HG02763 (cell line): ENCODE measurements at regions not wholly inside any gene's neighbourhood (a gene's known extent, or its start where the extent isn't known, plus 50 kb on each side); places are given as distances from the start of the nearest gene placed in this dataset.

Experiments used
- ATAC-seq: cut with Tn5 transposase; IDR thresholded peaks from one replicate; pipeline ENCODE4 v1.9.1; 2021; ENCODE audit warnings: mild to moderate bottlenecking, moderate library complexity; ENCODE audit not compliant: unreplicated experiment

DNA sequence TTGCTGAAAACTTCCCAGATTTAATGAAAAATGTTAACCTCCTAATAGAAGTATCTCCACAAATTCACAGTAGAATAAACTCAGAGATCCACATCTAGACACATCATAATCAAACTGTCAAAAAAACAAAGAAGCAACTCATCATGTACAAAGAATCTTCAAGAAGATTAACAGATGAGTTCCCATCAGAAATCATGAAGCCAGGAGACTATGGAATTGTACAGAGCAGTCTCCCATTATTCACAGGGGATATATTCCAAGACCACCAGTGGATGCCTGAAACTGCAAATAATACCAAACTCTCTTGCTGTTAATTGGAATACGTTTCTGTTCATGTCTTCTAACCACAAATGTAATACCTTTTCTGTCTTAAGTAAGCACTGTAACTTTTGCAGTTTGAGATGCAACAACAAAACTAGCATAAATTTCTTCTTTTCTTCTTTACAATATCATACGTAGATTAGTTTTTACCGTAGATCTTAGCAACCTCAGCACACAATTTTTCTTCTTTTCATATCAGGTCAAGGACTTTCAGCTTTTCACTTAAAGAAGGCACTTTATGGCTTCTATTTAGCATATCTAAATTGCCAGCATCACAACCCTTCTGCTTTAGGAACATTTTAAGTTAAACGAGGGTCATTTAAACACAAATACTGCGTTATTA is 70.3 kb upstream of the MIR17HG start:
- ATAC-seq, result no peak

- ATAC-seq, result no peak
Measured at GRCh38 chr13:91278291-91278690, 69.2 kb upstream of the MIR17HG start.

- no peak for ATAC-seq
Measured at GRCh38 chr13:91278888-91279287, 68.6 kb upstream of the MIR17HG start.

GRCh38 chr13:91280801-91281200 is 66.7 kb upstream of the MIR17HG start:
- ATAC-seq, result no peak

- no peak for ATAC-seq
Measured at GRCh38 chr13:91284335-91284734, 63.2 kb upstream of the MIR17HG start.

- no peak for ATAC-seq
Measured at GRCh38 chr13:91286317-91286716, 61.2 kb upstream of the MIR17HG start.

DNA sequence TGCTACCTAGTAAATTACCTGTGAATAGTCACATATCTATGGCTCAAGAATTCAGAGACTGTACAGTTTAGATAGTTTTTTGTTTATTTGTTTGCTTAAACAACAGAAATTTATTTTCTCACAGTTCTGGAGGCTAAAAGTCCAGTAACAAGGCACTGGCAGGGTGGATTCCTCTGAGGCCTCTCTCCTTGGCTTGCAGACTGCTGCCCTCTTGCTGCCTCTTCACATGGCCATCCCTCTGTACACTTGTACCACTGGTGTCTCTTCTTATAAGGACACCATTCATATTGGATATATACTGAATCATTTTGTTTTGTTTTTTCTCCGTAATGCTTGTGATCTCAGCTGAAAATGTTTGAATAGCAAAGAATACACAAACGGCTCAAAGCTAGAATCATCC is 56.4 kb upstream of the MIR17HG start:
- no peak for ATAC-seq

DNA sequence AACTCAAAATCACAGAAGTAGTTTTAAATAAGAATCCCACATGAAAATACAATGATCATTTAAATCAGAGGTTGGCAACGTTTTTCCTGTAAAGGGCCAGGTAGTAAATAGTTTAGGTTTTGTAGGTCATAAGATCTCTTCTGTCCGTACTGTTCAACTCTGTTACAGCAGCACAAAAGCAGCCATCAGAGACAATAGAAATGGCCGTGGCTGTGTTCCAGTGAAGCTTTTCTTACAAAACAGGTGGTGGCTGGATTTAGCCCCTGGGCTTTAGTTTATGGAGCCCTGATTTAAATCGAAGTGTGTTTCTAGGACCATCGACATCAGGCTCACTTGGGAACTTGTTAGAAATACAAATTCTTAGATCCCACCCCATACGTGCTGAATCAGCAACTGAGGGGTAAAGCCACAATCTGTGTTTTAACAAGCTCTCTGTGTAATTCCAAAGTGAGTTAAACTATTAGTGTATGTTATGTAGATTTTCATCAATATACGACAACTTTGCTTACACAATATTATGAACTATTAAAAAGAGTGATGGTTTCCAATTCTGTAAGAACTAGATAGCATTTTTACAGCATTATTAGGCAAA is 54.8 kb upstream of the MIR17HG start:
- no peak for ATAC-seq

DNA sequence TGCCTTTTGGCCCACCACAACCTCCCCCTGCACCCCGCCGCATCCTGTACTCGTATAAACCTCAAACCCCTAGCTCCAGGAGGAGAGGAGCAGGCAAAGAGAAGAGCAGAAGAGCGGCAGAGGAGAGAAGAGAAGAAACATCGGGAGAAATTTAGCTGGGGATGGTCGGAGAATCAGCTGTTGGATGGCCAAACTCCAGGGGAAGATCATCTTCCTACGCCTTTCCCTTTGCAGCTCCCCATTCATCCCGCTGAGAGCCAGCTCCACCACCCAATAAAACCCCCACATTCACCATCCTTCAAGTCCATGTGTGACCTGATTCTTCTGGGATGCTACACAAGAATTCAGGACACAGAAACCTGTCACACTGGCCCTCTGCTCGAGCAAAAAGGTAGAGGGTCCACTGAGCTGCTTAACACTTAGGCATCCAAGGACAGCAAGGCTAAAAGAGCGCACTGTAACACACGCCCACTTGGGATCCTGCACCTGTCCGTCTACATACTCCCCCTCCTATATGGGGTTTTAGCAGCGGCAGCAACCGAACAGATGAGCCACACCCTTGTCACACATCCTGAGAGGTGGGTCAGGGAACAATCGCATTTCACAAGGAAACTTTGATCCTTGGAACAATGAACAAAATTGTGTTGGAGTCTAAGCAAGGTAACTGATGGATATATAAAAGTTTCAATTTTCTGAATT is 51.6 kb upstream of the MIR17HG start:
- no peak for ATAC-seq

- ATAC-seq, result no peak
Measured at GRCh38 chr13:91297503-91297902, 50.0 kb upstream of the MIR17HG start.
